HepG2 (cell line): ENCODE measurements at regions not wholly inside any gene's neighbourhood (a gene's known extent, or its start where the extent isn't known, plus 50 kb on each side); places are given as distances from the start of the nearest gene placed in this dataset.

Experiments used
- EED ChIP-seq: sonication (generic); formaldehyde crosslinking; IDR thresholded peaks from 2 replicates; pipeline ENCODE4 v1.5.0; 2020; ENCODE audit warnings: mild to moderate bottlenecking, missing genetic modification reagents
- GABPA ChIP-seq, 2 experiments: IDR thresholded peaks; 2 replicates each; pipeline ENCODE4 v1.6.1; 2011 to 2016; ENCODE audit warnings: low read depth in 2 of 2, low read length in 1 of 2, missing biosample characterization in 1 of 2, missing genetic modification characterization in 1 of 2
- GTF3A ChIP-seq: sonication (generic); formaldehyde crosslinking; conservative IDR thresholded peaks from 2 replicates; pipeline ENCODE4 v1.4.0; 2020; ENCODE audit warnings: mild to moderate bottlenecking, missing genetic modification reagents
- HIVEP1 ChIP-seq: sonication (generic); formaldehyde crosslinking; IDR thresholded peaks from 2 replicates; pipeline ENCODE4 v1.4.0; 2020; ENCODE audit warnings: mild to moderate bottlenecking, missing genetic modification reagents
- HNRNPUL1 ChIP-seq: fragments of 200-400 bp; formaldehyde crosslinking; IDR thresholded peaks from 2 replicates; pipeline ENCODE4 v1.6.1; 2017; ENCODE audit warnings: low read depth, mild to moderate bottlenecking, low read length, moderate library complexity
- KDM1A ChIP-seq: IDR thresholded peaks from 2 replicates; pipeline ENCODE4 v1.6.1; 2016; ENCODE audit warnings: missing compliant biosample characterization
- MTA3 ChIP-seq: sonication (generic); formaldehyde crosslinking; IDR thresholded peaks from 2 replicates; pipeline ENCODE4 v1.4.0; 2020; ENCODE audit warnings: missing genetic modification reagents
- NFATC3 ChIP-seq: sonication (generic); formaldehyde crosslinking; IDR thresholded peaks from 2 replicates; pipeline ENCODE4 v1.5.1; 2020; ENCODE audit warnings: mild to moderate bottlenecking, missing genetic modification reagents
- PITX1 ChIP-seq: sonication (generic); formaldehyde crosslinking; IDR thresholded peaks from 2 replicates; pipeline ENCODE4 v1.5.1; 2020; ENCODE audit warnings: mild to moderate bottlenecking, missing genetic modification reagents
- ZNF142 ChIP-seq: sonication (generic); formaldehyde crosslinking; IDR thresholded peaks from 2 replicates; pipeline ENCODE4 v1.4.0; 2020; ENCODE audit warnings: missing genetic modification reagents
- ZNF234 ChIP-seq: sonication (generic); formaldehyde crosslinking; conservative IDR thresholded peaks from 2 replicates; pipeline ENCODE4 v1.5.1; 2020; ENCODE audit warnings: mild to moderate bottlenecking, missing genetic modification reagents
- ZNF260 ChIP-seq: sonication (generic); formaldehyde crosslinking; IDR thresholded peaks from 2 replicates; pipeline ENCODE4 v1.4.0; 2020; ENCODE audit warnings: missing genetic modification reagents, low read depth, mild to moderate bottlenecking, borderline replicate concordance
- ZNF280B ChIP-seq: sonication (generic); formaldehyde crosslinking; IDR thresholded peaks from 2 replicates; pipeline ENCODE4 v1.5.0; 2020; ENCODE audit warnings: missing genetic modification reagents, mild to moderate bottlenecking, borderline replicate concordance
- ZNF530 ChIP-seq: sonication (generic); formaldehyde crosslinking; IDR thresholded peaks from 2 replicates; pipeline ENCODE4 v1.5.0; 2020; ENCODE audit warnings: low read depth, mild to moderate bottlenecking, missing genetic modification reagents
- ZNF691 ChIP-seq: sonication (generic); formaldehyde crosslinking; IDR thresholded peaks from 2 replicates; pipeline ENCODE4 v1.4.0; 2020; ENCODE audit warnings: missing genetic modification reagents, low read depth, mild to moderate bottlenecking, borderline replicate concordance
- ZNF746 ChIP-seq: sonication (generic); formaldehyde crosslinking; IDR thresholded peaks from 2 replicates; pipeline ENCODE4 v1.8.0; 2022; ENCODE audit warnings: mild to moderate bottlenecking, missing genetic modification reagents
- ZSCAN21 ChIP-seq: sonication (generic); formaldehyde crosslinking; IDR thresholded peaks from 2 replicates; pipeline ENCODE4 v1.8.0; 2022; ENCODE audit warnings: mild to moderate bottlenecking, missing genetic modification reagents, moderate library complexity, borderline replicate concordance

GRCh38 chr14:50001151-50001998 lies 108.5 kb downstream of the ARF6 start (continued):
- TF ChIP-seq PITX1 (CRISPR knock-in tag) (peak; percentile 28; the same call in 1 of the 2 replicates), ZNF234 (CRISPR knock-in tag) (no peak), ZNF746 (no peak), GTF3A (CRISPR knock-in tag) (no peak), ZNF280B (CRISPR knock-in tag) (no peak), GABPA (IDR thresholded peaks at IDR 0.05; ENCODE audit: low read depth, low read length) (no peak), GABPA (CRISPR knock-in tag; IDR thresholded peaks at IDR 0.05; ENCODE audit: low read depth) (no peak), KDM1A (no peak), ZNF142 (CRISPR knock-in tag) (no peak), HIVEP1 (CRISPR knock-in tag) (peak; percentile 59; the same call in 1 of the 2 replicates), ZNF691 (CRISPR knock-in tag) (no peak; the same call in 1 of the 2 replicates), ZNF260 (CRISPR knock-in tag) (no peak), ZSCAN21 (CRISPR knock-in tag) (no peak), HNRNPUL1 (no peak), EED (CRISPR knock-in tag) (no peak), NFATC3 (no peak), MTA3 (no peak), ZNF530 (no peak)
